ENCODE measurements at regions not wholly inside any gene's neighbourhood (a gene's known extent, or its start where the extent isn't known, plus 50 kb on each side); places are given as distances from the start of the nearest gene placed in this dataset.

DNA sequence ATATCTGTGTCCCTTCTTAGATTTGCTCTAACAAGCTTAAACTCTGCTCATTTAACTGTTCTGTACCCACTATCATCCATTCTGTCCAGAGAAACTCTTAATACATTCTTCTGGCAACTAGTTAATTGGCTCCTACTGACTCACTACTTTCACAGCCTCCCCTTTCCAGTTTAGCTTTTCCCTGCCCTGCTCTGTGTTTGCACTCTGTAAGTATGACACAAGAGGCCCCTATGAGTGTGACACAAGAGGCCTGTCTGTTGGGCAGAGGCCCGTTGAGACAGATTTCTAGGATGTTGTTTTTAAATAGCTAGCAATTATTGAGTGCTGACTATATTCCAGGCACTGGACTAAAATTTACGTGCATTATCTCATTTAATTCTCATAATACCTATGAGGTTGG lies 246.0 kb upstream of the DAAM1 start:
- no peaks in the 10 kb centered on the region for H3K36me3 ChIP-seq (ENCODE audit: insufficient read depth, low read length)
- no peak overlapping the region for H3K9ac ChIP-seq (ENCODE audit: low read depth, low read length)
- H3K9me3 ChIP-seq (ENCODE audit: control insufficient read depth, insufficient read depth, low read length) = no peaks in the 10 kb centered on the region
- H3K4me1 ChIP-seq (ENCODE audit: insufficient read depth, low read length) = no peaks in the 10 kb centered on the region

DNA sequence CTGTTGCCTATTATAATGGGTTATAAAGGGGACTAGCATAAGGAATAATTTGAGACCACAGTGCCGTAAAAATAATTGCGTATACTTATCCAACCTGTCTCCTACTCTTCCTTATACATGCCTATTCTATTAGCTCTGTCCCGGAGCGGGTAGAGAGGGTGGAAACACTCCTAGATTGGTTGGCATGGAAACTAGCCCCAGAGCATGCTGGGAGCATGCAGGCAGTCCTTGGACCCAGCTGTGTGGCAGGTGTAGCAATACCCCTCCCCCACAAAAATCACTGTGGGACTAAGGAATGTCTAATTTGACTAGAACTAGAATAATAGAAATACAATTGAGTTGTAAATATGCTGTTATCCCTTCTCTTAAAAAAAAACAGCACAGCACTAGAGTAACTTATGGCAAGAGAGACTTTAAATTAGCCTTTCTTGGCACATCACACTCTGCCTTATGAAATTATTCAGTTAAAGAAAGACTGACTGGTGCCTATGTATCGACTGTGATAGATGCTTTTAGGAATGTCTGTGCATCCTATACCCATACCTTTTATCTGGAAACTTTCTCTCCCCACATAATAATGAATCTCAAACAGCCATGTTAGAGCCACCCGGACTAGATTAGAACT lies 244.0 kb upstream of the DAAM1 start:
- Histone ChIP-seq H3K9me3 (ENCODE audit: control insufficient read depth, insufficient read depth, low read length) (no peaks in the 10 kb centered on the region), H3K36me3 (ENCODE audit: insufficient read depth, low read length) (no peaks in the 10 kb centered on the region), H3K4me1 (ENCODE audit: insufficient read depth, low read length) (no peaks in the 10 kb centered on the region; the same call in 1 of the 2 replicates), H3K9ac (ENCODE audit: low read depth, low read length) (no peak overlapping the region)

DNA sequence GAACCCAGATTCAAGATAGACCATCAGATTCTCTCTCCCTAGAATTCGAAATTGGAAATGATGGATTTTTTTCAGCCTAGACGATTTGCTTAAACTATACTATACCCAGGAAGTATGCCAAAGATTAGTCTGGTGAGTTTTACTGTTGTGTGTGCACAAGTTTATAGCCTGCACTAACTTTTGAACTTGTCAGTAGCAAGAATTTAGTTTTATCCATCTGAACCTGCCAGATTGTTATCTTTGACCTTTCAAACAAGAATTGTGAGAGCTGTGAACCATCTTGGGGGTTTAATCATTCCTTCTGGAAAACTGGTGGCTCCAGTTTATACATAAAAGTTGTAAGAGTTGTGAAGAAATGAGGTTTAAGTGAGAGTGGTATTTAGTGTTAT lies 243.5 kb upstream of the DAAM1 start:
- Histone ChIP-seq H3K9ac (ENCODE audit: low read depth, low read length) (no peak overlapping the region), H3K36me3 (ENCODE audit: insufficient read depth, low read length) (no peaks in the 10 kb centered on the region), H3K9me3 (ENCODE audit: control insufficient read depth, insufficient read depth, low read length) (no peaks in the 10 kb centered on the region), H3K4me1 (ENCODE audit: insufficient read depth, low read length) (no peaks in the 10 kb centered on the region; the same call in 1 of the 2 replicates)

DNA sequence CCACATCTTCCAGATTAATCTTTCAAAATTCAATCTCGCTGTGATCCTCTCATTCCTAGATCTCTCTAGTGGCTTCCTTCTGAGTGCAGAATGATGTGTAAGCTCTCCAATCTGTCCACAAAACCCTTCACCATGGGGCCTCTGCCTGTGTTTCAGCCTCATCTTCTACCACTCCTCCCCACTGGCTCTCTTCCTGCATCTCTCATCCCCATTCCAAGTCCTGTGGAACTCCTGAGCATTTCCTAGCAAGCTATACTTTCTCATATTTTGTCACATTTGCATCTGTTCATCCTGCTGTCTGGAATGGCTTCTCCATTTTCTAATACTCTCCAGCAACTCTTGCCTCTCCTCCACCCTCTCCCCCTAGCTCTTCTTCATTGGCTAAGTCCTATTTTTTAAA lies 242.0 kb upstream of the DAAM1 start:
- no peaks in the 10 kb centered on the region; the same call in 1 of the 2 replicates for H3K4me1 ChIP-seq (ENCODE audit: insufficient read depth, low read length)

DNA sequence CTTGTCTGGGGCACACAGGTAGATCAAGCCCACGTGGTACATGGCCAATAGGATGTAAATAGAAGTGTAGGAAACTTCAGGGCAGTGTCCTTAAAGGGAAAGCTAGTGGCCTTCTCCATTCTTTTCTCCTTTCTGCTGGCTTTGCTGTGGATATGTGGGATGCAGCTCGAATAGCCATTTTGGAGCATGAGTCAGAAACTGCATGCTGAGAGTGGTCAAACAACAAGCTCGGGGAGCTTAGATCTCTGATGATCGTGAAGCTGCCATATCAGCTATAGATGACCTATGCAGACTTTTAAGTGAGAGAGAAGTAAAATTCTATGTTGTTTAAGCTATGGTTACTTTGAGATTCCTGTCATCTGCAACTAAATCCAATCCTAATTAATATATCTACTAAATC lies 241.3 kb upstream of the DAAM1 start:
- H3K9ac ChIP-seq (ENCODE audit: low read depth, low read length) = no peak overlapping the region
- no peaks in the 10 kb centered on the region for H3K9me3 ChIP-seq (ENCODE audit: control insufficient read depth, insufficient read depth, low read length)
- H3K36me3 ChIP-seq (ENCODE audit: insufficient read depth, low read length) = no peaks in the 10 kb centered on the region
- H3K4me1 ChIP-seq (ENCODE audit: insufficient read depth, low read length) = no peaks in the 10 kb centered on the region; the same call in 1 of the 2 replicates

More for the DNA sequence above, 242.0 kb upstream of the DAAM1 start:
- Histone ChIP-seq H3K36me3 (ENCODE audit: insufficient read depth, low read length) (no peaks in the 10 kb centered on the region), H3K9ac (ENCODE audit: low read depth, low read length) (no peak overlapping the region), H3K9me3 (ENCODE audit: control insufficient read depth, insufficient read depth, low read length) (no peaks in the 10 kb centered on the region)

DNA sequence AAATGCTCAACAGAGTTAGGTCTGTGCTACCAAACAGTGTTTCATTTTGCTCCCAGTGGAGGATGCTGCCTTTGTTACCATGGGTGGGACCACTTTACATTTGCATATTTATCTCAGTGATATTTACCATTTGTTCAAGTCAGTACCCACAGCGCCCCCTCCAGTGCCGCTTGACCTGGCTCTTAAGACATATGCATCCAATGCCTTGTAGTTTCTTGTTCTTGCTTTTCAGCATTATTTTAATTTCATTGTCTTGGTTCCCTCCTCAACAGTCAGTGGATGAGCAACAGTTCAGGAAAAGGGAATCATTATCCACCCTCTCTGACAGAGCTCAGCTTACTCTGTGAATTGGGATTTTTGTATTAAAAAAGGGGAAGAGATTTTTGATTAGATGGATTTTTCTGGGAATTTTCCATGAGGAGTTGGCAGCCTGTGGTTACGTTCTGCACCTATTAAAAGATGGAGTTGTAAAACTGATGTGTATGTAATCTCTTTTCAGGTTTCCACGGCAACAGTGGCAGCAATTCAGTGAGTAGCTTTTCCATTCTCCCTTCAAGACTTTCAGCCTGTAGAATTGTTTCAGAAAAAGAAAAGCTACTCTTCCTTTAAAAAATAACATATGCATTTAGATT lies 240.5 kb upstream of the DAAM1 start:
- Histone ChIP-seq H3K9me3 (ENCODE audit: control insufficient read depth, insufficient read depth, low read length) (no peaks in the 10 kb centered on the region), H3K9ac (ENCODE audit: low read depth, low read length) (no peak overlapping the region), H3K36me3 (ENCODE audit: insufficient read depth, low read length) (no peaks in the 10 kb centered on the region), H3K4me1 (ENCODE audit: insufficient read depth, low read length) (no peaks in the 10 kb centered on the region; the same call in 1 of the 2 replicates)

DNA sequence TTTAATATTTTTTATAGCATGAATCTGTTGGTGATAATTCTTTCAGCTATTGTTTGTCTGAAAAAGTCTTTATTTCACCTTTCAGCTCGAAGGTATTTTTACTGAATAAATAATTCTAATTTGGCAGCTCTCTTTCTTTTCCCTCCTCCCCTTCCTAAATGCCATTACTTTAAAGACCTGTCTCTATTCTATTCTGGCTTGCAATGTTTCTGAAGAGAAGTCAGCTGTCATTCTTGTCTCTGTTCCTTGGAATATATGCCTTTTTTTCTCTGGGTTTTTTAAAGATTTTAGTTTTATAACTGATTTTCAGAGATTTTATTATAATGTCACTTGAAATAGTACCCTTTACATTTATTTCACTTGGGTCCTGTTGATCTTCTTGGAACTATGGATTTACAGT lies 237.9 kb upstream of the DAAM1 start:
- Histone ChIP-seq H3K4me1 (ENCODE audit: insufficient read depth, low read length) (peaks cover 9% of the 10 kb centered on the region), H3K9ac (ENCODE audit: low read depth, low read length) (no peak overlapping the region), H3K9me3 (ENCODE audit: control insufficient read depth, insufficient read depth, low read length) (no peaks in the 10 kb centered on the region), H3K36me3 (ENCODE audit: insufficient read depth, low read length) (no peaks in the 10 kb centered on the region)

DNA sequence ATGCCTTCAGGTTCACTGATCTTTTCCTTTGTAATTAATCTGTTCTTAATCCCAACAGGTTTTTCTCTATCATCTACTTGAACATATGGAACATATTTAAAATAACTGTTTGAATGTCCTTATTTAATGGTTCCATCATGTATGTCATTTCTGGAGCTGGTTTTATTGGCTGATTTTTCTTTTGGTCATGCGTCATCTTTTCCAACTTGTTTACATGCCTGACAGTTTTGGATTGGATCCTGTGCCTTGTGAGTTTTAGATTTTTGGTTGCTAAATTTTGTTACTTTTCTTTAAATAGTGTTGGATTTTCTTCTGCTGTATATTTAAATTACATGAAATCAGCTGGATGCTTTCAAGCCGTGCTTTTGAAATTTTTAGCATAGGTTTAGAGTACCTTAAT lies 237.3 kb upstream of the DAAM1 start:
- no peak overlapping the region for H3K9ac ChIP-seq (ENCODE audit: low read depth, low read length)

DNA sequence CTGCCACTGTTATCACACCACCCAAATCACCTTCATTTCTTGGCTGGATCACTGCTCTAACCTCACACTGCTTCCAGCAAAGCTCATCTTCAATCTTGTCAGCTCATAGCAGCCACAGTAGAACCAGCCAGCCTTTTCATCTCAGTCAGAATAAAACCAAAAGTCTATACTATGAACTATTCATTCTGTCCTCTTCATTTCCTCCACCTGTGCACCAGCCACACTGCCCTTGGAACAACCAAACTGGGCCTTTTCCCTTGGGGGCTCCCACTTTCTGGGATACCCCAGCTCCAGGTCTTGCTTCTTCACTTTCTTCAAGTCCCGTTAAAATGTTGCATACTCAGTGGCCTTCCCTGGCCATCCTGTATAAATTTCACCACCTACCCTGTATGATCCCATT lies 234.4 kb upstream of the DAAM1 start:
- Histone ChIP-seq H3K9me3 (ENCODE audit: control insufficient read depth, insufficient read depth, low read length) (no peaks in the 10 kb centered on the region), H3K4me1 (ENCODE audit: insufficient read depth, low read length) (peaks cover 14% of the 10 kb centered on the region), H3K9ac (ENCODE audit: low read depth, low read length) (no peak overlapping the region), H3K36me3 (ENCODE audit: insufficient read depth, low read length) (no peaks in the 10 kb centered on the region)

More for the DNA sequence above, 237.3 kb upstream of the DAAM1 start:
- H3K4me1 ChIP-seq (ENCODE audit: insufficient read depth, low read length) = peaks cover 14% of the 10 kb centered on the region
- no peaks in the 10 kb centered on the region for H3K9me3 ChIP-seq (ENCODE audit: control insufficient read depth, insufficient read depth, low read length)
- no peaks in the 10 kb centered on the region for H3K36me3 ChIP-seq (ENCODE audit: insufficient read depth, low read length)

DNA sequence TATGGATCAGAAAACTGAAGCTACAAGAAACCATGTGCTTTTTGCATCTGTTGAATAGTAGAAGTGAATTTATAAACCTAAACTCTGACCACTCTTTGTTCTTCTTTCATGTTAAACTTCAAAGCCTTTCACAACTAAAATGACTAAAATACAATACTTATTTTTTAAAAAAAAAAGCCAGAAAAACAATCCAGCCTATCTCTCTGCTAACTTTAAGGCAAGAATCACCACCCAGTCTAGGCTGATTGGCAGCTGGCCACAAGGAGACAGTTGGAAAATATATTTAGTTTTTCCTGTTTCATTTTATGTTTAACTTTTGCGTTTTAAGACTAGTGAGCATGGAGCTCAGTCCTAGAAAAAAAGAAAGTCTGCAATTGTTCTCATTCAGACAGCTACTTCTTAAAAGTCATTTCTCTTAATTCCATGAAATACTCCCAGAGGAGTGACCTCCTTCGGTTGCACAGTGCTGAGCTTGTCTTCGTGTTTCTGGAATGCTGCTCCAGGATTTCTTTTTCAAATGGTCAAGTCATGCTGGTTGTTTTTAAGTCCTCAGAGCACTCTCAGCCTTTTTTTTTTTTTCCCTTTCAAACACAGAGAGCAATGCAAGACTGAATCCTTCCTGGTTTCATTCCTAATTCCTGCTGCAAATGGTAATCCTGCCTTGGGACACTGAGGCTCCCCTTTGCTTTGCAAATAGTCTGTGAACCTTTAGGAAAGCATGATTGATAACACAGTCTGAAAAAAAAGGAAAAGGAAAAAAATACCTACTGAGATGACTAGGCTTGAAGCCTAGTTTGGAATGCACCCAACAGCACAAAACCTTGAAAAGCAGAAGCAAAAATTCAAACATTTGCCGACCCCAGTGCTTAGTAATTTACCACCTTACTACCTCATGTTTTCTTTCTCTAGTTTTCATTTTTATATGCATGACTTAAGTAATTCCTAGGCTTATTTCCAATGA lies 233.3 kb upstream of the DAAM1 start:
- no peak overlapping the region; the same call in 1 of the 2 replicates for H3K9ac ChIP-seq (ENCODE audit: low read depth, low read length)
- no peaks in the 10 kb centered on the region for H3K9me3 ChIP-seq (ENCODE audit: control insufficient read depth, insufficient read depth, low read length)
- peaks cover 14% of the 10 kb centered on the region for H3K4me1 ChIP-seq (ENCODE audit: insufficient read depth, low read length)
- H3K36me3 ChIP-seq (ENCODE audit: insufficient read depth, low read length) = no peaks in the 10 kb centered on the region

DNA sequence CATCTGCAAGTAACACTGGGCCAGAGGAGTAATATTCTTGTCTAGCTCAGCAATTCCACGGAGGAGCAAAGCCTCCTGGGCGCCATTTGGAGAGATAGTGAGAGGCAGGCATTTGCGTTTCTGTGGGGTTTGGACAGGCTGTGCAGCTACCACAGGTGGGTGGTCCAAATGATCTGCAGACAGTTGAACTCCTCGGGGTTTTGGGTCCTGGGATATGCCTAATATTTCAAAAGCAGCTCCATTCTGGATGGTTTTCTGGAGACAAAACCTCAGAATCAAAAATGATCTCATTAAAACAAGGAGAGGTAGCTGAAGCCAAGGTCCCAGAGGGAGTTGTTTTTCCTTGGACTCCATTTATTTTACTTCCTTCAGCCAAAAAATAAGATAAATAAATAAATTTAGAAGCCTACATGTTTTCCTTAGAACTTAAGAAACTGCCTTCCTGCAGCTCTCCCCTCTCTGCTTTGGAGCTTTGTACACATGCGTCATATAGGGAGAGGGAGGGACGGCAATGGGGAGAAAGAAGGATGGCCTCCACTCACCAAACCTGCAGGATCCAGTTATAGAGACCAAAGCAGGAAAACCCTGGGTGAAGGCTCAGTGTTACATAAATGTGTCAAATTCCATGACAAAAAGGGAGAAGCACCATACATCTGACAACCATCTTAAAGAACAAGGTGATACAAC lies 227.3 kb upstream of the DAAM1 start:
- Histone ChIP-seq H3K36me3 (ENCODE audit: insufficient read depth, low read length) (no peaks in the 10 kb centered on the region), H3K9ac (ENCODE audit: low read depth, low read length) (no peak overlapping the region), H3K9me3 (ENCODE audit: control insufficient read depth, insufficient read depth, low read length) (no peaks in the 10 kb centered on the region), H3K4me1 (ENCODE audit: insufficient read depth, low read length) (peaks cover 7% of the 10 kb centered on the region; the same call in 1 of the 2 replicates)

DNA sequence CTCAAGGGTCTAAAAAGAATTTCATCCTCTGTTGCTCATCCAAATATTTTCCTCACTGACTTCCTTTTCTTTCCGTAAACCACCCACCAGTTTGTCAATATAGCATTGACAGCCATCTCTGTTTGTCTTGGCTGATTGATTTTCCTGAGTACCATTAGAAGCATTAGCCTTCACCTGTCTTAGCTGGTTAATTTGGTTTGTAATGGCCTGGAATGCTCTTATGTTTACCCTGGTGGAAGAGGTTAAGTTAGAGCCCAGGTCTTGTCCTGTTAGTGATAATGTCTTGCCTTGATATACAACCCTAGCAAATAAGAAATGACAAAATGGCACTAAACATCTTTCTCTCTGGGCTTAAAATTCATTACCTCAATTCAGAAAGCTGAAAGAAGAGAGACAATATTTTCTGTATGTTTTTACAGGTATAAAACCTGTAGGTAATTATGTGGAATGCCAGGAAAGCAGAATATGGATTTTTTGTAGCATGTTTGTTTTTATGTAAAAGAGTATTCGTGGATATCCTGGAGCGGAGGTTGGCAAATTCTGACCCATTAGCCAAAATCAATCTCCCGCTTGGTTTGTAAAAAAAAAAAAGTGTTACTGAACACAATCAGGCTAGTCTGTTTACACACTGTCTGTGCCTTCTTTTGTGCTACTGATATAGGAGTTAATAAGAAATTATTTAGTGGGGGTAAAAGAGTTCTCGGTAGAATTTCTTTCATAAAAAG lies 224.4 kb upstream of the DAAM1 start:
- Histone ChIP-seq H3K9ac (ENCODE audit: low read depth, low read length) (no peak overlapping the region), H3K36me3 (ENCODE audit: insufficient read depth, low read length) (no peaks in the 10 kb centered on the region), H3K9me3 (ENCODE audit: control insufficient read depth, insufficient read depth, low read length) (no peaks in the 10 kb centered on the region), H3K4me1 (ENCODE audit: insufficient read depth, low read length) (peaks cover 7% of the 10 kb centered on the region; the same call in 1 of the 2 replicates)

DNA sequence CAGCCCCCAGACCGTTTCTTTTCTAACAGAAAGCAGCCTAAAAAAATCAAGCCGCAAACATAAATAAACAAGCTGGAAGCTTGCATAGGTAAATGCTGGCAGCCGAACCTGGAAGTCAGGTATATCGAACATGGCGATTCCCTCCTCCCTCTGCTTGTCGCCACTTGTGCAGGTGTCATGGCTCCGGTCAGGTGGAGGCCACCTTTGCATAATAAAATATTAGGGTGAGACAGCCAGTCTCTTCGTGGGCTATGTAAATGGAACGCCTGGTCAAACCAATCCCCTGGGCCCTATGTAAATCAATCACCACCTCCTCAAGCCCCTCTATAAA lies 223.9 kb upstream of the DAAM1 start:
- no peaks in the 10 kb centered on the region for H3K36me3 ChIP-seq (ENCODE audit: insufficient read depth, low read length)
- H3K9ac ChIP-seq (ENCODE audit: low read depth, low read length) = no peak overlapping the region
- H3K9me3 ChIP-seq (ENCODE audit: control insufficient read depth, insufficient read depth, low read length) = no peaks in the 10 kb centered on the region
- H3K4me1 ChIP-seq (ENCODE audit: insufficient read depth, low read length) = peaks cover 11% of the 10 kb centered on the region; the same call in 1 of the 2 replicates

DNA sequence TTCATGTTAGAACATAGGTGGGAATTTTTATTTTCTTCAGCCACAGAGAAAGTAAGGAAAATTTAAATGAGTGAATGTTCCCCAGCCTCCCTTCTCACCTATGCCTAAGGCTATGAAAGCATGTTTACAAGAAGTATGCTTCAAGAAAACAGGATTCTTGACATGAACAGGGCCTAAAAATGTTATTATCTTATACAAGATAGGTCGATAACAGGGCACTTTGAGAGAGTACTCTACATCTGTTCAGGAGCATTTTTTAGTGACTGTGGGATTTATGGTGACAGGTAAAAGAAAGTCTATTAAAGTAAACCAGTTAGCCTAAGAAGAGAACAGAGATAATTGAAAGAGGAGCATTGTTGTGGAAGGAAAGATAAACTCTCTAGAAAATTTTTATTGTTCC lies 222.9 kb upstream of the DAAM1 start:
- no peaks in the 10 kb centered on the region for H3K36me3 ChIP-seq (ENCODE audit: insufficient read depth, low read length)
- peaks cover 18% of the 10 kb centered on the region for H3K4me1 ChIP-seq (ENCODE audit: insufficient read depth, low read length)
- H3K9me3 ChIP-seq (ENCODE audit: control insufficient read depth, insufficient read depth, low read length) = no peaks in the 10 kb centered on the region
- no peak overlapping the region for H3K9ac ChIP-seq (ENCODE audit: low read depth, low read length)

All from ES-I3 (cell line).